Mesothelial cell of epicardium (in vitro differentiated cells): ENCODE measurements at regions not wholly inside any gene's neighbourhood (a gene's known extent, or its start where the extent isn't known, plus 50 kb on each side); places are given as distances from the start of the nearest gene placed in this dataset.

Experiments used
- DNase-seq, 2 experiments: peaks; one replicate each; pipeline ENCODE4 v3.0.0; 2021; ENCODE audit warnings: low spot score in 2 of 2; ENCODE audit not compliant: unreplicated experiment in 2 of 2
- H3K27ac Mint-ChIP-seq: 2 replicates; pipeline ENCODE4 v1.8.0; 2021; ENCODE audit warnings: mixed read lengths
- H3K27me3 Mint-ChIP-seq: 2 replicates; pipeline ENCODE4 v1.8.0; 2021; ENCODE audit warnings: low read depth, mixed read lengths
- H3K36me3 Mint-ChIP-seq: 2 replicates; pipeline ENCODE4 v1.8.0; 2021; ENCODE audit warnings: mixed read lengths
- H3K4me1 Mint-ChIP-seq: 2 replicates; pipeline ENCODE4 v1.8.0; 2021; ENCODE audit warnings: mixed read lengths
- H3K4me3 Mint-ChIP-seq: 2 replicates; pipeline ENCODE4 v1.8.0; 2021; ENCODE audit warnings: mild to moderate bottlenecking, moderate library complexity, mixed read lengths
- H3K9me3 Mint-ChIP-seq: 2 replicates; pipeline ENCODE4 v1.8.0; 2021; ENCODE audit warnings: mixed read lengths
- TF ChIP-seq, protein P1 (sequence below): fragments of 200-600 bp; sonication (generic); IDR thresholded peaks from one replicate; pipeline ENCODE4 v1.5.0; 2021; ENCODE audit warnings: antibody characterized with exemption; ENCODE audit not compliant: unreplicated experiment

- Mint-ChIP-seq H3K4me1 (no peaks in the 10 kb centered on the region), H3K9me3 (peaks cover 3% of the 10 kb centered on the region), H3K4me3 (no peak overlapping the region), H3K36me3 (no peaks in the 10 kb centered on the region), H3K27me3 (no peaks in the 10 kb centered on the region), H3K27ac (no peak overlapping the region)
- TF ChIP-seq, protein P1, sequence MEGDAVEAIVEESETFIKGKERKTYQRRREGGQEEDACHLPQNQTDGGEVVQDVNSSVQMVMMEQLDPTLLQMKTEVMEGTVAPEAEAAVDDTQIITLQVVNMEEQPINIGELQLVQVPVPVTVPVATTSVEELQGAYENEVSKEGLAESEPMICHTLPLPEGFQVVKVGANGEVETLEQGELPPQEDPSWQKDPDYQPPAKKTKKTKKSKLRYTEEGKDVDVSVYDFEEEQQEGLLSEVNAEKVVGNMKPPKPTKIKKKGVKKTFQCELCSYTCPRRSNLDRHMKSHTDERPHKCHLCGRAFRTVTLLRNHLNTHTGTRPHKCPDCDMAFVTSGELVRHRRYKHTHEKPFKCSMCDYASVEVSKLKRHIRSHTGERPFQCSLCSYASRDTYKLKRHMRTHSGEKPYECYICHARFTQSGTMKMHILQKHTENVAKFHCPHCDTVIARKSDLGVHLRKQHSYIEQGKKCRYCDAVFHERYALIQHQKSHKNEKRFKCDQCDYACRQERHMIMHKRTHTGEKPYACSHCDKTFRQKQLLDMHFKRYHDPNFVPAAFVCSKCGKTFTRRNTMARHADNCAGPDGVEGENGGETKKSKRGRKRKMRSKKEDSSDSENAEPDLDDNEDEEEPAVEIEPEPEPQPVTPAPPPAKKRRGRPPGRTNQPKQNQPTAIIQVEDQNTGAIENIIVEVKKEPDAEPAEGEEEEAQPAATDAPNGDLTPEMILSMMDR: no peak
- DNase-seq: no peak
Observed at GRCh38 chr3:175896655-175897054, 1037.5 kb downstream of the NAALADL2 start.

- H3K27me3 Mint-ChIP-seq: no peaks in the 10 kb centered on the region
- DNase-seq: no peak
- no peak overlapping the region for H3K27ac Mint-ChIP-seq
- no peaks in the 10 kb centered on the region for H3K36me3 Mint-ChIP-seq
- no peak overlapping the region for H3K4me3 Mint-ChIP-seq
- H3K9me3 Mint-ChIP-seq: peaks cover 3% of the 10 kb centered on the region
- H3K4me1 Mint-ChIP-seq: no peaks in the 10 kb centered on the region
- TF ChIP-seq, protein P1: no peak
Observed at GRCh38 chr3:175895731-175896130, 1036.6 kb downstream of the NAALADL2 start.

GRCh38 chr3:175893566-175893965 lies 1034.4 kb downstream of the NAALADL2 start:
- no peaks in the 10 kb centered on the region for H3K27me3 Mint-ChIP-seq
- no peak overlapping the region for H3K4me3 Mint-ChIP-seq
- DNase-seq: no peak
- peaks cover 3% of the 10 kb centered on the region for H3K9me3 Mint-ChIP-seq
- H3K27ac Mint-ChIP-seq: no peak overlapping the region
- no peaks in the 10 kb centered on the region for H3K36me3 Mint-ChIP-seq
- H3K4me1 Mint-ChIP-seq: no peaks in the 10 kb centered on the region
- TF ChIP-seq, protein P1: no peak

- TF ChIP-seq, protein P1: no peak
- no peaks in the 10 kb centered on the region for H3K36me3 Mint-ChIP-seq
- no peak for DNase-seq
- H3K4me1 Mint-ChIP-seq: no peaks in the 10 kb centered on the region
- H3K27me3 Mint-ChIP-seq: no peaks in the 10 kb centered on the region
- no peak overlapping the region for H3K4me3 Mint-ChIP-seq
- no peak overlapping the region for H3K27ac Mint-ChIP-seq
- peaks cover 7% of the 10 kb centered on the region for H3K9me3 Mint-ChIP-seq
Observed at GRCh38 chr3:175890066-175890465, 1030.9 kb downstream of the NAALADL2 start.

GRCh38 chr3:175885231-175885766 lies 1026.2 kb downstream of the NAALADL2 start:
- no peaks in the 10 kb centered on the region for H3K4me1 Mint-ChIP-seq
- H3K9me3 Mint-ChIP-seq: peaks cover 25% of the 10 kb centered on the region
- no peak overlapping the region for H3K4me3 Mint-ChIP-seq
- no peaks in the 10 kb centered on the region for H3K27me3 Mint-ChIP-seq
- no peak overlapping the region for H3K27ac Mint-ChIP-seq
- no peak for DNase-seq
- TF ChIP-seq, protein P1: no peak
- H3K36me3 Mint-ChIP-seq: peaks cover 10% of the 10 kb centered on the region

GRCh38 chr3:175879417-175879816 lies 1020.3 kb downstream of the NAALADL2 start:
- H3K36me3 Mint-ChIP-seq: peaks cover 10% of the 10 kb centered on the region
- H3K4me3 Mint-ChIP-seq: no peak overlapping the region
- H3K9me3 Mint-ChIP-seq: peaks cover 20% of the 10 kb centered on the region
- no peaks in the 10 kb centered on the region for H3K27me3 Mint-ChIP-seq
- no peak overlapping the region for H3K27ac Mint-ChIP-seq
- TF ChIP-seq, protein P1: no peak
- no peaks in the 10 kb centered on the region for H3K4me1 Mint-ChIP-seq
- DNase-seq: no peak
